ENCODE measurements at regions not wholly inside any gene's neighbourhood (a gene's known extent, or its start where the extent isn't known, plus 50 kb on each side); places are given as distances from the start of the nearest gene placed in this dataset.
"Not testable (repeated sequence)": the region's sequence is repeated elsewhere in the genome, so short reads cannot be mapped to it uniquely, and the experiment has no call there.

DNA sequence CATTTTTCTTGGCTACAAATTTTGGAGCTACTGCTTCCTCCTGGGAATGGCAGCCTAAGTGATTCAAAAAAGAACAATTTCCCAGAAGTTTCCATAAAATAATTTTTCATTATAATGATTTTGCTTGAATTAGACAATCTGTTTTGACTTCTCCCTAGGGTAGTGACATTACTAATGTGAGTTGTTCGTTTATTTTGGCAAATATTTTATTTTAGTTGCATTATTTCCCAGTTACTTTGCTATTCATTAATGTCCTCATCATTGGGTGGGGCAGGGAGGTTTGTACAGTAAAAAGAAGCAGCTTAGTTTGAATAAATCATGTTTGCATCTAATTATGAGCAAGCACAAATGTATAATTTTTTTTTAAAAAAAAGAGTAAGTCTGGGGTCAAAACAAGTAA is 686.6 kb downstream of the ROBO2 start:
- Histone ChIP-seq H3K79me2 (ENCODE audit: control insufficient read depth, insufficient read depth, low read length, poor library complexity) (no peaks in the 10 kb centered on the region), H3K79me1 (ENCODE audit: low read length) (no peaks in the 10 kb centered on the region), H3K14ac (ENCODE audit: low read length) (no peak overlapping the region), H3K4me2 (ENCODE audit: low read length) (no peak overlapping the region), H3K4me1 (ENCODE audit: control insufficient read depth in 1 of 2, insufficient read depth in 2 of 2, low read length in 2 of 2) (no peaks in the 10 kb centered on the region), H3K27me3 (ENCODE audit: insufficient read depth, low read length) (no peaks in the 10 kb centered on the region), H4K12ac (ENCODE audit: low read depth, low read length) (no peak overlapping the region), H2AK5ac (ENCODE audit: low read length) (no peak overlapping the region), H4K8ac (ENCODE audit: low read depth, low read length) (no peak overlapping the region), H3K4ac (ENCODE audit: low read depth, low read length) (no peak overlapping the region), H3K27ac (ENCODE audit: low read depth, low read length) (no peak overlapping the region), H2BK120ac (ENCODE audit: insufficient read depth, low read length, poor library complexity) (no peak overlapping the region), H4K91ac (ENCODE audit: low read depth, low read length) (no peak overlapping the region), H3K18ac (ENCODE audit: low read length) (no peak overlapping the region), H3K23ac (ENCODE audit: low read length) (no peak overlapping the region), H2BK12ac (ENCODE audit: low read length) (no peak overlapping the region), H3K9ac (ENCODE audit: low read length) (no peak overlapping the region), H3K36me3 (ENCODE audit: control insufficient read depth in 1 of 2, insufficient read depth in 2 of 2, low read length in 2 of 2) (no peaks in the 10 kb centered on the region), H3K4me3 (ENCODE audit: low read depth, low read length) (no peak overlapping the region), H3K9me3 (ENCODE audit: insufficient read depth, low read depth, low read length) (no peaks in the 10 kb centered on the region), H2AFZ (ENCODE audit: insufficient read depth, low read length, poor library complexity) (no peak overlapping the region), H2BK5ac (ENCODE audit: low read depth, low read length, poor library complexity) (no peak overlapping the region)
- no peak for DNase-seq
- no CpG with 5 or more reads among the region's 1 CpG for WGBS (ENCODE audit: extremely low coverage, insufficient coverage, insufficient read length)

DNA sequence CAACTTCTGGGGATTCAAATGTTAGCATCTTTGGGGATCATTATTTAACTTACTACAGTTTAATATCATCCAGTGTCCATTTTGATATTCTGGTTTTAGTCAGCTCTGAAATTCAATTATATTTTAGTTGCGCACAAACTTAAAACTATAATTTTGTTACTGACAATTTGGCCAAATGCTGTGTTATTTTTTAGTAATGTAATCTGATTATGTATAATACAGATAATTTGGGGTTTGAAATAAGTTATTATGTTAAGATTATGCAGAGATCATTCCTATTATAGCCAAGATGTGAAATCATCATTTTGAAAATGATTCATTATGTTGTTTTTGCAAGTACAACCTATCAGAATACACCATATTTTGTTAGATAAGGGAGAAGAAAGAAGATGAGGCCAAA is 706.1 kb downstream of the ROBO2 start:
- Histone ChIP-seq H2BK5ac (ENCODE audit: low read depth, low read length, poor library complexity) (no peak overlapping the region), H3K4me1 (ENCODE audit: control insufficient read depth in 1 of 2, insufficient read depth in 2 of 2, low read length in 2 of 2) (no peaks in the 10 kb centered on the region), H4K91ac (ENCODE audit: low read depth, low read length) (no peak overlapping the region), H3K79me1 (ENCODE audit: low read length) (no peaks in the 10 kb centered on the region), H4K8ac (ENCODE audit: low read depth, low read length) (no peak overlapping the region), H3K27me3 (ENCODE audit: insufficient read depth, low read length) (no peaks in the 10 kb centered on the region), H2BK12ac (ENCODE audit: low read length) (no peak overlapping the region), H3K14ac (ENCODE audit: low read length) (no peak overlapping the region), H2AFZ (ENCODE audit: insufficient read depth, low read length, poor library complexity) (no peak overlapping the region), H3K18ac (ENCODE audit: low read length) (no peak overlapping the region), H3K4me3 (ENCODE audit: low read depth, low read length) (no peak overlapping the region), H3K27ac (ENCODE audit: low read depth, low read length) (no peak overlapping the region), H2AK5ac (ENCODE audit: low read length) (no peak overlapping the region), H3K79me2 (ENCODE audit: control insufficient read depth, insufficient read depth, low read length, poor library complexity) (no peaks in the 10 kb centered on the region), H2BK120ac (ENCODE audit: insufficient read depth, low read length, poor library complexity) (no peak overlapping the region), H3K23ac (ENCODE audit: low read length) (no peak overlapping the region), H3K4ac (ENCODE audit: low read depth, low read length) (no peak overlapping the region), H4K12ac (ENCODE audit: low read depth, low read length) (no peak overlapping the region), H3K4me2 (ENCODE audit: low read length) (no peak overlapping the region), H3K36me3 (ENCODE audit: control insufficient read depth in 1 of 2, insufficient read depth in 2 of 2, low read length in 2 of 2) (no peaks in the 10 kb centered on the region), H3K9ac (ENCODE audit: low read length) (no peak overlapping the region), H3K9me3 (ENCODE audit: insufficient read depth, low read depth, low read length) (no peaks in the 10 kb centered on the region)
- no peak for DNase-seq
- no CpG with 5 or more reads among the region's 1 CpG for WGBS (ENCODE audit: extremely low coverage, insufficient coverage, insufficient read length)

DNA sequence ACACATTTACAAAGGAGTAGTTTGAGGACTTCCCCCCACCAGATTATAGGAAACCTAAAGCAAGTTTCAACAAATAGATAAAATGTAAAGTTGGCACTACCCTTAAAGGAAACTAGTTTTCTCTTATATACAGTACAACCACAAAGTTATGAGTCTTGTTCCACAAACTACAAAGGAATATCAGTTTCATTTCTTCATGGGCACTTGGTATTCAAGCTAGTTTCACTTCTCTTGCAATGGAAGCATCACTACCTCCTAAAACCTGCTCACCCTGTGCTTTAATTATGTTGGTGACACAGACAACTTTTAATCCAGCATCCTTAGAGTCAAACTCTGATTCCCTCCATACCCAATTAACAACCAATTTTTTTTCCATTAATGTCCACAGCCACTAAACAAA is 707.0 kb downstream of the ROBO2 start:
- Histone ChIP-seq H3K4me2 (ENCODE audit: low read length) (no peak overlapping the region), H2AFZ (ENCODE audit: insufficient read depth, low read length, poor library complexity) (no peak overlapping the region), H3K18ac (ENCODE audit: low read length) (no peak overlapping the region), H3K4me3 (ENCODE audit: low read depth, low read length) (no peak overlapping the region), H2AK5ac (ENCODE audit: low read length) (no peak overlapping the region), H3K27me3 (ENCODE audit: insufficient read depth, low read length) (no peaks in the 10 kb centered on the region), H4K8ac (ENCODE audit: low read depth, low read length) (no peak overlapping the region), H3K23ac (ENCODE audit: low read length) (no peak overlapping the region), H4K12ac (ENCODE audit: low read depth, low read length) (no peak overlapping the region), H3K36me3 (ENCODE audit: control insufficient read depth in 1 of 2, insufficient read depth in 2 of 2, low read length in 2 of 2) (no peaks in the 10 kb centered on the region), H2BK5ac (ENCODE audit: low read depth, low read length, poor library complexity) (no peak overlapping the region), H3K79me1 (ENCODE audit: low read length) (no peaks in the 10 kb centered on the region), H2BK120ac (ENCODE audit: insufficient read depth, low read length, poor library complexity) (no peak overlapping the region), H3K9me3 (ENCODE audit: insufficient read depth, low read depth, low read length) (no peaks in the 10 kb centered on the region), H3K27ac (ENCODE audit: low read depth, low read length) (no peak overlapping the region), H3K14ac (ENCODE audit: low read length) (no peak overlapping the region), H3K4ac (ENCODE audit: low read depth, low read length) (no peak overlapping the region), H3K4me1 (ENCODE audit: control insufficient read depth in 1 of 2, insufficient read depth in 2 of 2, low read length in 2 of 2) (no peaks in the 10 kb centered on the region), H3K79me2 (ENCODE audit: control insufficient read depth, insufficient read depth, low read length, poor library complexity) (no peaks in the 10 kb centered on the region), H3K9ac (ENCODE audit: low read length) (no peak overlapping the region), H4K91ac (ENCODE audit: low read depth, low read length) (no peak overlapping the region), H2BK12ac (ENCODE audit: low read length) (no peak overlapping the region)
- no peak for DNase-seq

DNA sequence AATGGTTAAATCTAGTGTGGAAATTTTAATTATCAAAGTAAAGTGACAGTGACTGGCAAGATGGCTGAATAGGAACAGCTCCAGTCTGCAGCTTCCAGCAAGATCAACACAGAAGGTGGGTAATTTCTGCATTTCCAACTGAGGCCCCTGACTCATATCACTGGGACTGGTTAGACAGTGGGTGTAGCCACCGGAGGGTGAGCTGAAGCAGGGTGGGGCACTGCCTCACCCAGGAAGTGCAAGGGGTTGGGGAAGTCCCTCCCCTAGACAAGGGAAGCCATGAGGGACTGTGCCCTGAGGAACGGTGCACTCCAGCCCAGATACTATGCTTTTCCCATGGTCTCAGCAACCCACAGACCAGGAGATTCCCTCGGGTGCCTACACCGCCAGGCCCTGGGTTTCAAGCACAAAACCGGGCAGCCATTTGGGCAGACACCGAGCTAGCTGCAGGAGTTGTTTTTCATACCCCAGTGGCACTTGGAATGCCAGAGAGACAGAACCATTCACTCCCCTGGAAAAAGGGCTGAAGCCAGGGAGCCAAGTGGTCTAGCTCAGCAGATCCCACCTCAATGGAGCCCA is 716.6 kb downstream of the ROBO2 start:
- not testable (repeated sequence) for H3K4me2 ChIP-seq (ENCODE audit: low read length); H3K79me1 ChIP-seq (ENCODE audit: low read length); H2AFZ ChIP-seq (ENCODE audit: insufficient read depth, low read length, poor library complexity); H3K14ac ChIP-seq (ENCODE audit: low read length); H3K9me3 ChIP-seq (ENCODE audit: insufficient read depth, low read depth, low read length); H2BK12ac ChIP-seq (ENCODE audit: low read length); H3K4me1 ChIP-seq (ENCODE audit: control insufficient read depth in 1 of 2, insufficient read depth in 2 of 2, low read length in 2 of 2); H3K4ac ChIP-seq (ENCODE audit: low read depth, low read length); H2AK5ac ChIP-seq (ENCODE audit: low read length); DNase-seq; H3K23ac ChIP-seq (ENCODE audit: low read length); H3K4me3 ChIP-seq (ENCODE audit: low read depth, low read length); H3K27ac ChIP-seq (ENCODE audit: low read depth, low read length); H4K91ac ChIP-seq (ENCODE audit: low read depth, low read length); H4K12ac ChIP-seq (ENCODE audit: low read depth, low read length); H2BK5ac ChIP-seq (ENCODE audit: low read depth, low read length, poor library complexity); H3K9ac ChIP-seq (ENCODE audit: low read length); H3K36me3 ChIP-seq (ENCODE audit: control insufficient read depth in 1 of 2, insufficient read depth in 2 of 2, low read length in 2 of 2); H3K79me2 ChIP-seq (ENCODE audit: control insufficient read depth, insufficient read depth, low read length, poor library complexity); H3K27me3 ChIP-seq (ENCODE audit: insufficient read depth, low read length); H3K18ac ChIP-seq (ENCODE audit: low read length); H2BK120ac ChIP-seq (ENCODE audit: insufficient read depth, low read length, poor library complexity); H4K8ac ChIP-seq (ENCODE audit: low read depth, low read length)
- WGBS (ENCODE audit: extremely low coverage, insufficient coverage, insufficient read length): no CpG with 5 or more reads among the region's 6 CpGs
